ENCODE measurements at regions not wholly inside any gene's neighbourhood (a gene's known extent, or its start where the extent isn't known, plus 50 kb on each side); places are given as distances from the start of the nearest gene placed in this dataset.

DNA sequence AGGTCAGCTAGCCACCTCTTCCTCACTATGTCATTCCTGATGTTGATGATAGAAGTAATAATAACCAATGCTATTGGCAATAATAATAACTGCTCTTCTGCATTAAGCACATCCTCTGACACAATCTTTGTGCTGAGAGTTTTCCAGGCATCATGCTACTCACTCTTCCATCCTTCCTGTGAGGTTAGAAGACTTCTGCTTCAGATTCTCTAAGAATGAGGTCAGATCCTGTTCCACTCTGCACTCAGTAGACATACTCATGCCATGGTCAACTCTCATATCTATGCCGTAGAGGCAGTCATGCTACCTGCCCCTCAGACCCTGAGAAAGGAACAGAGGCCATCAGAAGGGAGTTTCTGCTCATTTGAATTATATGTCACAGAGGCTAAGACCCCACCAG lies 98.1 kb upstream of the TOP1 start:
- H3K27ac ChIP-seq, result no peak overlapping the region
- no peak for TF ChIP-seq CTCF (conservative IDR thresholded peaks at IDR 0.05)

- no peak for TF ChIP-seq CTCF (conservative IDR thresholded peaks at IDR 0.05)
- no peak overlapping the region for H3K27ac ChIP-seq
Observed at GRCh38 chr20:40931410-40932044, 97.1 kb upstream of the TOP1 start.

DNA sequence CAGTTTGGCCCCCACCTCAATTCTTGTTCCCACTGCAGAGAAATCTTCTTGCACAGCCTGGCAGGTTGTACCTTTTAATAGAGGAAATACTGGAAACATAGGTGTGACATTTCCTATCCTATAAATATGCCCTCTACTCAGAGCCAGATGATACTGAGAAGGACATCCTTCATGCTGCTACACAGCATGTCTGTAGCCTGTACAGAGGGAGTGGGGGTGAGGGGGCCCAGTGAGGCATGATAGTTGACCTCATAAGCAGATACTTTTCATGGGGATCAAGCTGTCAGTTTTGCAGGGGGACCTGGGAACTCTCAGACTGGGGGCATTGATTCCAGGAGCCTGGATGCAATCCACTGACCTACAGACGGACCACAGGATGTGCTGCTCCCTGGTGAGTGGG lies 96.2 kb upstream of the TOP1 start:
- no peak for TF ChIP-seq CTCF (conservative IDR thresholded peaks at IDR 0.05)
- H3K27ac ChIP-seq, result no peak overlapping the region

- no peak for TF ChIP-seq CTCF (conservative IDR thresholded peaks at IDR 0.05)
- H3K27ac ChIP-seq, result no peak overlapping the region
Observed at GRCh38 chr20:40933758-40934157, 94.9 kb upstream of the TOP1 start.

DNA sequence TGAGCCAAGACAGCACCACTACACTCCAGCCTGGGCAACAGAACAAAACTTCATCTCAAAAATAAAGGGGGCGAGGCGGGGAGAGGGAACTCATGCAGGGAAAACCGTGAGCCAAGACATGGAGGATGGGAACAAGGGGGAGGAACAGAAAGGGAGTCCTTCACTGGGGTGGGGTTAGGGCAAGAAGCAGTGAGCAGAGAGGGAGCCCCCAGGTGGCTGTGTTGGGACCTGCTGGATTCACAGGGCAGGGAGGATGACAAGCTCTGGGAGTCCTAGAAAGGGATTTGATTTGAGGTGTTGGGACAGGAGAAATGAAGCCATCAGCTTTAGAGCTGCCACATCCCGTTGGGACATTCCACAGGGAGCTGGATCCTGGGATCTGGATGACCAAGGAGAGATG lies 90.6 kb upstream of the TOP1 start:
- H3K27ac ChIP-seq, result no peak overlapping the region
- peak; percentile 17; the same call in 1 of the 2 replicates for TF ChIP-seq CTCF (conservative IDR thresholded peaks at IDR 0.05)

- H3K27ac ChIP-seq, result no peak overlapping the region
- TF ChIP-seq CTCF (conservative IDR thresholded peaks at IDR 0.05), result no peak
Observed at GRCh38 chr20:40939667-40940066, 89.0 kb upstream of the TOP1 start.

- no peak for TF ChIP-seq CTCF (conservative IDR thresholded peaks at IDR 0.05)
- no peak overlapping the region for H3K27ac ChIP-seq
Observed at GRCh38 chr20:40941133-40941610, 87.5 kb upstream of the TOP1 start.

Data from VCaP (cell line).